HEK293 (cell line): ENCODE measurements at regions not wholly inside any gene's neighbourhood (a gene's known extent, or its start where the extent isn't known, plus 50 kb on each side); places are given as distances from the start of the nearest gene placed in this dataset.

ENCODE experiments used
- CTCF ChIA-PET: fragments of 350-600 bp; formaldehyde crosslinking; extraction: SDS; loops from one replicate; lab custom pipeline; 2021; ENCODE audit warnings: antibody characterized with exemption; lab: Yijun Ruan, JAX
- POLR2A ChIA-PET: fragments of 300-600 bp; formaldehyde crosslinking; extraction: SDS; loops from one replicate; lab custom pipeline; 2020; ENCODE audit warnings: antibody characterized with exemption, inconsistent platforms; lab: Yijun Ruan, JAX
- H3K27ac ChIP-seq: fragments of 200-500 bp; sonication (Bioruptor generic); 2 replicates; pipeline ENCODE4 v1.5.1; 2014; ENCODE audit warnings: low read depth, low read length, control low read depth, inconsistent platforms; ENCODE audit errors: extremely low read depth
- H3K36me3 ChIP-seq, 2 experiments: fragments of 200-500 bp in 1 of 2; sonication (Bioruptor generic) in 1 of 2; 1 replicate in 1 of 2; 2 replicates in 1 of 2; pipeline ENCODE4 v1.5.1; 2014 to 2017; ENCODE audit warnings: inconsistent platforms in 2 of 2, low read length in 2 of 2; ENCODE audit not compliant: control insufficient read depth in 2 of 2, insufficient read depth in 1 of 2
- H3K4me1 ChIP-seq: fragments of 200-500 bp; sonication (Bioruptor generic); 2 replicates; pipeline ENCODE4 v1.5.1; 2014; ENCODE audit warnings: mild to moderate bottlenecking, low read length, inconsistent platforms; ENCODE audit not compliant: control insufficient read depth, insufficient read depth
- H3K4me3 ChIP-seq: 2 replicates; pipeline ENCODE4 v1.5.1; 2011; ENCODE audit warnings: low read depth, mild to moderate bottlenecking, control low read depth, low read length, moderate library complexity
- H3K9me3 ChIP-seq: fragments of 200-500 bp; sonication (Bioruptor generic); 2 replicates; pipeline ENCODE4 v1.5.1; 2014; ENCODE audit warnings: low read depth, low read length, inconsistent platforms; ENCODE audit not compliant: control insufficient read depth, insufficient read depth
- GLIS1 ChIP-seq: fragments of 450-650 bp; formaldehyde crosslinking; IDR thresholded peaks from 2 replicates; pipeline ENCODE4 v1.5.1; 2016; ENCODE audit warnings: missing biosample characterization, missing genetic modification characterization
- HOXD13 ChIP-seq: sonication (generic); formaldehyde crosslinking; IDR thresholded peaks from 2 replicates; pipeline ENCODE4 v1.8.0; 2022; ENCODE audit warnings: missing genetic modification reagents, borderline replicate concordance
- IKZF3 ChIP-seq: fragments of 450-650 bp; IDR thresholded peaks from 2 replicates; pipeline ENCODE4 v1.5.0; 2018; ENCODE audit warnings: missing biosample characterization, mild to moderate bottlenecking, missing genetic modification characterization, moderate library complexity
- REPIN1 ChIP-seq: fragments of 450-650 bp; formaldehyde crosslinking; IDR thresholded peaks from 2 replicates; pipeline ENCODE4 v1.5.1; 2017; ENCODE audit warnings: missing biosample characterization, missing genetic modification characterization, low read depth
- REST ChIP-seq: fragments of 450-650 bp; formaldehyde crosslinking; IDR thresholded peaks from 2 replicates; pipeline ENCODE4 v1.5.1; 2016; ENCODE audit warnings: missing biosample characterization, missing genetic modification characterization
- YY1 ChIP-seq: fragments of 450-650 bp; formaldehyde crosslinking; IDR thresholded peaks from 2 replicates; pipeline ENCODE4 v1.5.1; 2018; ENCODE audit warnings: missing biosample characterization, missing genetic modification characterization
- ZBTB21 ChIP-seq: fragments of 450-650 bp; formaldehyde crosslinking; IDR thresholded peaks from 2 replicates; pipeline ENCODE4 v1.5.1; 2017; ENCODE audit warnings: missing biosample characterization, missing genetic modification characterization
- ZFP3 ChIP-seq: fragments of 450-650 bp; formaldehyde crosslinking; IDR thresholded peaks from 2 replicates; pipeline ENCODE4 v1.5.1; 2016; ENCODE audit warnings: low read depth, missing biosample characterization, missing genetic modification characterization
- ZNF155 ChIP-seq: fragments of 450-650 bp; formaldehyde crosslinking; IDR thresholded peaks from 2 replicates; pipeline ENCODE4 v1.5.1; 2016; ENCODE audit warnings: missing biosample characterization, missing genetic modification characterization
- ZNF169 ChIP-seq: fragments of 450-650 bp; formaldehyde crosslinking; IDR thresholded peaks from 2 replicates; pipeline ENCODE4 v1.5.1; 2016; ENCODE audit warnings: missing biosample characterization, missing genetic modification characterization
- ZNF175 ChIP-seq: fragments of 450-650 bp; formaldehyde crosslinking; IDR thresholded peaks from 2 replicates; pipeline ENCODE4 v1.5.1; 2016; ENCODE audit warnings: missing biosample characterization, missing genetic modification characterization
- ZNF266 ChIP-seq: fragments of 450-650 bp; formaldehyde crosslinking; IDR thresholded peaks from 2 replicates; pipeline ENCODE4 v1.5.1; 2016; ENCODE audit warnings: missing biosample characterization, missing genetic modification characterization, low read depth
- ZNF292 ChIP-seq: fragments of 450-650 bp; formaldehyde crosslinking; IDR thresholded peaks from 2 replicates; pipeline ENCODE4 v1.5.1; 2016; ENCODE audit warnings: low read depth, missing biosample characterization, missing genetic modification characterization, borderline replicate concordance
- ZNF302 ChIP-seq: fragments of 450-650 bp; formaldehyde crosslinking; IDR thresholded peaks from 2 replicates; pipeline ENCODE4 v1.5.1; 2016; ENCODE audit warnings: missing biosample characterization, missing genetic modification characterization, low read depth
- ZNF341 ChIP-seq: fragments of 450-650 bp; formaldehyde crosslinking; IDR thresholded peaks from 2 replicates; pipeline ENCODE4; 2016; ENCODE audit warnings: low read depth, missing biosample characterization, missing genetic modification characterization
- ZNF423 ChIP-seq: fragments of 450-650 bp; formaldehyde crosslinking; IDR thresholded peaks from 2 replicates; pipeline ENCODE4 v1.5.1; 2016; ENCODE audit warnings: missing biosample characterization, missing genetic modification characterization
- ZNF510 ChIP-seq: fragments of 450-650 bp; formaldehyde crosslinking; IDR thresholded peaks from 2 replicates; pipeline ENCODE4 v1.5.1; 2018; ENCODE audit warnings: mild to moderate bottlenecking, missing genetic modification characterization, missing biosample characterization; ENCODE audit not compliant: insufficient replicate concordance
- ZNF514 ChIP-seq: fragments of 450-650 bp; formaldehyde crosslinking; IDR thresholded peaks from 2 replicates; pipeline ENCODE4 v1.5.1; 2016; ENCODE audit warnings: missing biosample characterization, missing genetic modification characterization
- ZNF544 ChIP-seq: fragments of 450-650 bp; formaldehyde crosslinking; IDR thresholded peaks from 2 replicates; pipeline ENCODE4 v1.5.0; 2017; ENCODE audit warnings: missing biosample characterization, missing genetic modification characterization
- ZNF549 ChIP-seq: fragments of 450-650 bp; IDR thresholded peaks from 2 replicates; pipeline ENCODE4 v1.5.1; 2018; ENCODE audit warnings: missing biosample characterization, missing genetic modification characterization, mild to moderate bottlenecking, inconsistent platforms, moderate library complexity
- ZNF585B ChIP-seq: fragments of 450-650 bp; formaldehyde crosslinking; IDR thresholded peaks from 2 replicates; pipeline ENCODE4 v1.5.1; 2016; ENCODE audit warnings: missing biosample characterization, missing genetic modification characterization
- ZNF624 ChIP-seq: fragments of 450-650 bp; formaldehyde crosslinking; IDR thresholded peaks from 2 replicates; pipeline ENCODE4 v1.5.1; 2017; ENCODE audit warnings: missing biosample characterization, missing genetic modification characterization
- ZNF747 ChIP-seq: fragments of 450-650 bp; formaldehyde crosslinking; IDR thresholded peaks from 2 replicates; pipeline ENCODE4 v1.5.1; 2016; ENCODE audit warnings: missing biosample characterization, missing genetic modification characterization
- ZNF76 ChIP-seq: fragments of 450-650 bp; formaldehyde crosslinking; IDR thresholded peaks from 2 replicates; pipeline ENCODE4; 2016; ENCODE audit warnings: low read depth, missing biosample characterization, missing genetic modification characterization, borderline replicate concordance
- ZNF777 ChIP-seq: fragments of 450-650 bp; formaldehyde crosslinking; IDR thresholded peaks from 2 replicates; pipeline ENCODE4 v1.5.1; 2017; ENCODE audit warnings: missing biosample characterization, missing genetic modification characterization, borderline replicate concordance
- ZNF791 ChIP-seq: fragments of 450-650 bp; formaldehyde crosslinking; IDR thresholded peaks from 2 replicates; pipeline ENCODE4 v1.5.1; 2016; ENCODE audit warnings: missing biosample characterization, missing genetic modification characterization
- ZNF792 ChIP-seq: fragments of 450-650 bp; formaldehyde crosslinking; IDR thresholded peaks from 2 replicates; pipeline ENCODE4 v1.5.1; 2016; ENCODE audit warnings: missing biosample characterization, missing genetic modification characterization
- TF ChIP-seq, protein P1 (sequence below): fragments of 450-650 bp; formaldehyde crosslinking; IDR thresholded peaks from 2 replicates; pipeline ENCODE4 v1.5.1; 2016; ENCODE audit warnings: missing biosample characterization, missing genetic modification characterization

- H3K27ac ChIP-seq = no peak overlapping the region
- ChIA-PET CTCF (no interaction called here), POLR2A (no interaction called here)
- no peaks in the 10 kb centered on the region for H3K4me1 ChIP-seq
- no peaks in the 10 kb centered on the region for H3K36me3 ChIP-seq
- no peak overlapping the region for H3K4me3 ChIP-seq
- H3K9me3 ChIP-seq = no peaks in the 10 kb centered on the region
- no peak for TF ChIP-seq ZNF585B (tag by site-specific recombination)
- no peak for TF ChIP-seq ZNF549 (tag by site-specific recombination)
- no peak for TF ChIP-seq ZNF624 (tag by site-specific recombination)
- TF ChIP-seq ZNF544 (tag by site-specific recombination) = no peak
- TF ChIP-seq, protein P1, sequence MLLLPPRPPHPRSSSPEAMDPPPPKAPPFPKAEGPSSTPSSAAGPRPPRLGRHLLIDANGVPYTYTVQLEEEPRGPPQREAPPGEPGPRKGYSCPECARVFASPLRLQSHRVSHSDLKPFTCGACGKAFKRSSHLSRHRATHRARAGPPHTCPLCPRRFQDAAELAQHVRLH (tag by site-specific recombination) = no peak
- TF ChIP-seq ZNF792 (tag by site-specific recombination) = no peak
- no peak for TF ChIP-seq ZNF266
- no peak for TF ChIP-seq IKZF3 (tag by site-specific recombination)
- no peak for TF ChIP-seq YY1 (tag by site-specific recombination)
- no peak for TF ChIP-seq ZNF76 (tag by site-specific recombination)
- TF ChIP-seq HOXD13 (CRISPR knock-in tag) = no peak
- no peak for TF ChIP-seq ZNF169 (tag by site-specific recombination)
These were observed 127.1 kb upstream of the RBMS3 start for GRCh38 chr3:29153811-29154210.

DNA sequence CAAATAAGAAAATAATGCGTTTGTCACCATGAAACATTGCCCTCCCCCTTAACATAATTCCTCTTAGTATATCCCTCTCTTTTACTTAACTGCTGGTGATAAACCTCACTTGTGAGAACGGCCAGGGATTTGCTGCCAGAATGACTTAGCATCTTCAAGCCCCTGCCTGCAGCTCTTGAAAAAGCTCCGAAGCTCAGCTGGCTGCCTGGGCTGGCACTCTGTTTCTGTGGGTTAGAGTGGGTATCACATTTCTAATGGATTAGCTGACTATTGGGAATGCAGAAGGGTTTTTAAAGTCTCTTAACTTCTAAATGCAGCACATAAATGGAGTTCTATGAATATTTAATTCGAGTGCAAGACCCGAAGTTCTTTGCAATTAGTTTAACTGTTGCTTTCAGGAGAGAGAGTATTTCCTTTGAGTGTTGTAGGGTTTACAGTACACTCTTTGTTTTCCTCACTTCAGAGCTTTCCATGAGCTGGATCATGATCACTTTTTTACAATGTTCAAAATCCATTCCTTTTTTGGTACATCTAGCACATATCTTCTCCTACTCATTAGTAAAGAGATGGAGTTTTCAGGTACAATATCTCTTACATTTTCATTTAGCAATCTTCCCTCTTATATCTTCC is 124.7 kb upstream of the RBMS3 start:
- Histone ChIP-seq H3K4me1 (no peaks in the 10 kb centered on the region), H3K27ac (no peak overlapping the region), H3K9me3 (no peaks in the 10 kb centered on the region), H3K36me3 (no peaks in the 10 kb centered on the region), H3K4me3 (no peak overlapping the region)
- TF ChIP-seq ZBTB21 (tag by site-specific recombination) (no peak), ZNF510 (tag by site-specific recombination) (peak; percentile 18)
- ChIA-PET POLR2A (no interaction called here), CTCF (interaction anchor here (0.7 kb wide), 1 partner anchor 34 kb away, joined by 4 read pairs; no protein-coding TSS in a partner anchor)

GRCh38 chr3:29164825-29165224 is 116.0 kb upstream of the RBMS3 start:
- H3K36me3 ChIP-seq = no peaks in the 10 kb centered on the region
- POLR2A ChIA-PET = no interaction called here
- no peaks in the 10 kb centered on the region for H3K9me3 ChIP-seq
- no peak overlapping the region for H3K27ac ChIP-seq
- H3K4me1 ChIP-seq = no peaks in the 10 kb centered on the region
- CTCF ChIA-PET = no interaction called here
- no peak for TF ChIP-seq ZNF747 (tag by site-specific recombination)
- no peak for TF ChIP-seq REPIN1
- no peak for TF ChIP-seq ZNF423
- TF ChIP-seq ZNF791 = no peak
- no peak for TF ChIP-seq ZFP3 (tag by site-specific recombination)
- TF ChIP-seq ZNF155 = no peak
- TF ChIP-seq ZNF341 (tag by site-specific recombination) = no peak
- H3K4me3 ChIP-seq = no peak overlapping the region

GRCh38 chr3:29167180-29167579 is 113.7 kb upstream of the RBMS3 start:
- H3K4me3 ChIP-seq = no peak overlapping the region
- H3K4me1 ChIP-seq = peaks cover 13% of the 10 kb centered on the region; the same call in 1 of the 2 replicates
- no peak overlapping the region for H3K27ac ChIP-seq
- CTCF ChIA-PET = no interaction called here
- H3K9me3 ChIP-seq = no peaks in the 10 kb centered on the region
- no peaks in the 10 kb centered on the region for H3K36me3 ChIP-seq
- POLR2A ChIA-PET = no interaction called here
- TF ChIP-seq ZNF514 (tag by site-specific recombination) (no peak), ZNF549 (tag by site-specific recombination) (no peak), ZNF777 (tag by site-specific recombination) (no peak), ZNF302 (tag by site-specific recombination) (no peak), ZNF175 (no peak), ZNF747 (tag by site-specific recombination) (no peak), REST (tag by site-specific recombination) (no peak), ZNF292 (tag by site-specific recombination) (no peak), GLIS1 (tag by site-specific recombination) (no peak)
